T-cell (primary cell): ENCODE measurements at regions not wholly inside any gene's neighbourhood (a gene's known extent, or its start where the extent isn't known, plus 50 kb on each side); places are given as distances from the start of the nearest gene placed in this dataset.

Experiments
- ATAC-seq, 4 experiments: fragments of 200-7000 bp in 3 of 4; fragments of 150-1000 bp in 1 of 4; cut with Tn5 transposase; replicated peaks in 1 of 4; 1 replicate in 3 of 4; 2 replicates in 1 of 4; pipeline ENCODE4 v1.10.0; 2021; ENCODE audit warnings: moderate library complexity in 3 of 4, mild to moderate bottlenecking in 2 of 4, moderate number of reproducible peaks in 1 of 4
- CTCF ChIA-PET, 2 donors: fragments of 300-600 bp; sonication (Branson Sonifier 250); formaldehyde crosslinking; loops; one replicate each; lab custom pipeline; 2022; ENCODE audit warnings: antibody characterized with exemption in 2 of 2; lab: Charles Lee
- POLR2A ChIA-PET, 2 donors: fragments of 300-600 bp; sonication (Branson Sonifier 250); formaldehyde crosslinking; loops; one replicate each; lab custom pipeline; 2022; ENCODE audit warnings: antibody characterized with exemption in 2 of 2; lab: Charles Lee
- DNase-seq, 35 experiments: peaks; one replicate each; pipeline versions ENCODE4 v3.0.0 to v3.0.0-alpha.2; 2013 to 2023
- H3K27ac ChIP-seq: one replicate; pipeline ENCODE4 v1.5.1; 2013; ENCODE audit warnings: low read length
- H3K27me3 ChIP-seq, 2 experiments: replicated peaks in 1 of 2; 1 replicate in 1 of 2; 2 replicates in 1 of 2; pipeline versions ENCODE4 v1.6.1 to v1.7.0; 2013; ENCODE audit warnings: low read length in 1 of 2, mixed read lengths in 1 of 2; ENCODE audit not compliant: control insufficient read depth in 2 of 2, insufficient read depth in 2 of 2; ENCODE audit errors: extremely low read depth in 1 of 2
- H3K36me3 ChIP-seq, 2 donors: 1 replicate in 1 of 2; 2 replicates in 1 of 2; pipeline versions ENCODE4 v1.6.1 to v1.7.0; 2013; ENCODE audit warnings: low read length in 1 of 2; ENCODE audit not compliant: control insufficient read depth in 2 of 2, insufficient read depth in 1 of 2; ENCODE audit errors: extremely low read depth in 1 of 2
- H3K4me1 ChIP-seq, 2 experiments: 1 replicate in 1 of 2; 2 replicates in 1 of 2; pipeline versions ENCODE4 v1.6.1 to v1.7.0; 2013; ENCODE audit warnings: low read length in 2 of 2, mixed read lengths in 1 of 2; ENCODE audit not compliant: insufficient read depth in 2 of 2, control insufficient read depth in 1 of 2; ENCODE audit errors: extremely low read depth in 1 of 2
- H3K4me3 ChIP-seq, 2 donors: 1 replicate in 1 of 2; 2 replicates in 1 of 2; pipeline versions ENCODE4 v1.5.1 to v1.7.0; 2013; ENCODE audit warnings: mild to moderate bottlenecking in 2 of 2, low read length in 1 of 2, moderate library complexity in 1 of 2; ENCODE audit not compliant: control insufficient read depth in 1 of 2; ENCODE audit errors: extremely low read depth in 1 of 2
- H3K9me3 ChIP-seq: 2 replicates; pipeline ENCODE4 v1.7.0; 2013
- H3K27ac Mint-ChIP-seq, 2 donors: one replicate each; pipeline ENCODE4 v1.8.0; 2020 to 2021; ENCODE audit warnings: mild to moderate bottlenecking in 2 of 2, mixed read lengths in 2 of 2
- H3K27me3 Mint-ChIP-seq, 2 donors: one replicate each; pipeline ENCODE4 v1.8.0; 2021 to 2022; ENCODE audit warnings: mixed read lengths in 2 of 2
- H3K36me3 Mint-ChIP-seq: one replicate; pipeline ENCODE4 v1.8.0; 2021; ENCODE audit warnings: mixed read lengths
- H3K4me1 Mint-ChIP-seq, 3 donors: one replicate each; pipeline ENCODE4 v1.8.0; 2020 to 2022; ENCODE audit warnings: mixed read lengths in 3 of 3, mild to moderate bottlenecking in 1 of 3
- H3K4me3 Mint-ChIP-seq, 3 donors: one replicate each; pipeline ENCODE4 v1.8.0; 2020 to 2022; ENCODE audit warnings: mild to moderate bottlenecking in 3 of 3, mixed read lengths in 3 of 3, moderate library complexity in 3 of 3
- H3K9me3 Mint-ChIP-seq, 3 donors: one replicate each; pipeline ENCODE4 v1.8.0; 2020 to 2022; ENCODE audit warnings: mixed read lengths in 3 of 3
- WGBS: methylation state at CpG from one replicate; pipeline ENCODE4 v1.1.5; 2013; ENCODE audit warnings: missing lambda C conversion rate; ENCODE audit not compliant: insufficient coverage; 5-methylcytosine and 5-hydroxymethylcytosine counted together

DNA sequence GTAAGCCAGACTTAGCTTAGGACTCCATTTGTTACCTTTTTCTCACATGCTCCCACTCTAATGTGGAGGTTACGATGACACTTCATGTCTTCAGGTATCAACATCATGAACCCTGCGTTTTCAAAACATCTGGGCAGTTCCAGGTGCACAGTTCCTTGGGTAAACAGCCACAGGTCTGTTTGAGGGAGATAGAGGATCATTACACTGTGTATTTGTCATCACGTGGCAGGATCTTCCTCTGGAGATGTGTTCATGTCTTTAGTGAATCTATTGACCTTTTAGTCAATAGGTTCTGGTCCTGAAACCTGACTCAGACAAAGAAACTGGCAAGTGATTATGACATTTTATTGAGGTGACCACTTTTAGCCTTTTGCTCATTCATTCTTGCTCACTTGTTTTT is 145.5 kb downstream of the ANKRD7 start:
- no peak overlapping the region for H3K4me3 Mint-ChIP-seq
- no peaks in the 10 kb centered on the region for H3K36me3 ChIP-seq
- H3K27ac ChIP-seq = no peak overlapping the region
- no peaks in the 10 kb centered on the region for H3K27me3 ChIP-seq
- H3K27me3 Mint-ChIP-seq = peaks cover 0 to 3% of the 10 kb centered on the region in 2 donors
- ChIA-PET CTCF (no interaction called here), POLR2A (no interaction called here)
- H3K4me1 ChIP-seq = no peaks in the 10 kb centered on the region
- H3K27ac Mint-ChIP-seq = no peak overlapping the region
- 69% methylated on average over 3 of the region's 3 CpGs for WGBS
- H3K9me3 Mint-ChIP-seq = peaks cover 0 to 4% (median 0%) of the 10 kb centered on the region in 3 donors
- H3K36me3 Mint-ChIP-seq = no peaks in the 10 kb centered on the region
- H3K9me3 ChIP-seq = no peaks in the 10 kb centered on the region
- H3K4me1 Mint-ChIP-seq = no peaks in the 10 kb centered on the region
- DNase-seq (no peak), ATAC-seq (no peak)
- no peak overlapping the region for H3K4me3 ChIP-seq

GRCh38 chr7:118372530-118372929 is 148.0 kb downstream of the ANKRD7 start:
- no peaks in the 10 kb centered on the region for H3K9me3 ChIP-seq
- H3K4me3 Mint-ChIP-seq = no peak overlapping the region
- ChIA-PET CTCF (interaction anchor here in 1 of 2 donors (0.6 kb wide), 2 partner anchors 9 to 629 kb away, joined by 4 to 5 read pairs; no protein-coding TSS in a partner anchor), POLR2A (no interaction called here)
- H3K27me3 ChIP-seq = no peaks in the 10 kb centered on the region
- no peaks in the 10 kb centered on the region for H3K36me3 ChIP-seq
- H3K27ac ChIP-seq = no peak overlapping the region
- ATAC-seq (no peak), DNase-seq (no peak)
- H3K4me1 Mint-ChIP-seq = no peaks in the 10 kb centered on the region
- peaks cover 0 to 4% (median 0%) of the 10 kb centered on the region in 3 donors for H3K9me3 Mint-ChIP-seq
- H3K4me1 ChIP-seq = no peaks in the 10 kb centered on the region
- peaks cover 0 to 3% of the 10 kb centered on the region in 2 donors for H3K27me3 Mint-ChIP-seq
- no peaks in the 10 kb centered on the region for H3K36me3 Mint-ChIP-seq
- WGBS = no CpG with 5 or more reads among the region's 1 CpG
- H3K27ac Mint-ChIP-seq = no peak overlapping the region
- no peak overlapping the region for H3K4me3 ChIP-seq

DNA sequence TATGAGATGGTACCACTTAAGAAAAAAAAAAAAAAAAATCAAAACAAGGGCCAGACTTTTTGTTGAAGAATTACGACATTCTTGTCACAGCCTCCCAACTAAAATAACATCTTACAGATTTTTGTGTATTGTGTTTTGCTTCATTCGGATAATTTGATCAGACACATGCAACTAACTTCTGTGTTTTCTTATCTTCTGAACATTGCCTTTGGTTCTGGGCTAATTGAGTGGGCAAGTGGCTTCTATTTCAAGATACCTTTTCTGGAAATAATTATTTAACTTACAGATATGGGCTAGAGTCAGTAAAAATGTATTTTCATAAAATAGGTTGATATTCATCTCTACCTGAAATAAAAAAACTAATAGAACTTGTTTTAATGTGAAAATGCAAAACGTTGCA is 165.1 kb downstream of the ANKRD7 start:
- Histone ChIP-seq H3K27me3 (no peaks in the 10 kb centered on the region), H3K27ac (no peak overlapping the region), H3K4me1 (no peaks in the 10 kb centered on the region), H3K36me3 (no peaks in the 10 kb centered on the region), H3K4me3 (no peak overlapping the region), H3K9me3 (no peaks in the 10 kb centered on the region)
- DNase-seq (no peak), ATAC-seq (no peak)
- no peaks in the 10 kb centered on the region for H3K4me1 Mint-ChIP-seq
- H3K27ac Mint-ChIP-seq = no peak overlapping the region
- ChIA-PET CTCF (no interaction called here), POLR2A (no interaction called here)
- no peaks in the 10 kb centered on the region for H3K9me3 Mint-ChIP-seq
- H3K4me3 Mint-ChIP-seq = no peak overlapping the region
- no peaks in the 10 kb centered on the region for H3K36me3 Mint-ChIP-seq
- no peaks in the 10 kb centered on the region for H3K27me3 Mint-ChIP-seq
- no CpG with 5 or more reads among the region's 3 CpGs for WGBS

- H3K27ac ChIP-seq = no peak overlapping the region
- H3K4me3 Mint-ChIP-seq = no peak overlapping the region
- H3K9me3 Mint-ChIP-seq = peaks cover 0 to 4% (median 4%) of the 10 kb centered on the region in 3 donors
- no peaks in the 10 kb centered on the region for H3K36me3 ChIP-seq
- no CpG with 5 or more reads among the region's 2 CpGs for WGBS
- no peak overlapping the region for H3K27ac Mint-ChIP-seq
- CTCF ChIA-PET = no interaction called here
- POLR2A ChIA-PET = no interaction called here
- no peaks in the 10 kb centered on the region for H3K9me3 ChIP-seq
- no peak overlapping the region for H3K4me3 ChIP-seq
- no peaks in the 10 kb centered on the region for H3K27me3 Mint-ChIP-seq
- H3K27me3 ChIP-seq = no peaks in the 10 kb centered on the region
- no peak for ATAC-seq
- no peaks in the 10 kb centered on the region for H3K4me1 Mint-ChIP-seq
- no peaks in the 10 kb centered on the region for H3K36me3 Mint-ChIP-seq
- no peaks in the 10 kb centered on the region for H3K4me1 ChIP-seq
- DNase-seq = no peak
Observed at GRCh38 chr7:118404211-118404610, 179.7 kb downstream of the ANKRD7 start.

- H3K36me3 ChIP-seq = no peaks in the 10 kb centered on the region
- Mint-ChIP-seq H3K36me3 (no peaks in the 10 kb centered on the region), H3K27me3 (no peaks in the 10 kb centered on the region), H3K27ac (no peak overlapping the region), H3K4me3 (no peak overlapping the region), H3K4me1 (no peaks in the 10 kb centered on the region), H3K9me3 (peaks cover 0 to 2% (median 0%) of the 10 kb centered on the region in 3 donors)
- H3K4me3 ChIP-seq = no peak overlapping the region
- ATAC-seq (no peak), DNase-seq (no peak)
- H3K9me3 ChIP-seq = no peaks in the 10 kb centered on the region
- ChIA-PET CTCF (no interaction called here), POLR2A (no interaction called here)
- WGBS = no CpG with 5 or more reads among the region's 1 CpG
- H3K4me1 ChIP-seq = no peaks in the 10 kb centered on the region
- no peak overlapping the region for H3K27ac ChIP-seq
- H3K27me3 ChIP-seq = no peaks in the 10 kb centered on the region
Observed at GRCh38 chr7:118418433-118418832, 193.9 kb downstream of the ANKRD7 start.

- WGBS = 100% methylated on average over 1 of the region's 2 CpGs
- no peaks in the 10 kb centered on the region for H3K36me3 Mint-ChIP-seq
- POLR2A ChIA-PET = interaction anchor here in 1 of 2 donors (0.6 kb wide), 1 partner anchor 9 kb away, joined by 3 read pairs; no protein-coding TSS in a partner anchor
- H3K4me3 ChIP-seq = no peak overlapping the region
- no peaks in the 10 kb centered on the region for H3K36me3 ChIP-seq
- H3K4me1 Mint-ChIP-seq = no peaks in the 10 kb centered on the region
- ATAC-seq (no peak), DNase-seq (no peak)
- peaks cover 0 to 2% (median 0%) of the 10 kb centered on the region in 3 donors for H3K9me3 Mint-ChIP-seq
- H3K4me3 Mint-ChIP-seq = no peak overlapping the region
- no peaks in the 10 kb centered on the region for H3K27me3 ChIP-seq
- H3K9me3 ChIP-seq = no peaks in the 10 kb centered on the region
- no peaks in the 10 kb centered on the region for H3K27me3 Mint-ChIP-seq
- H3K4me1 ChIP-seq = no peaks in the 10 kb centered on the region
- no peak overlapping the region for H3K27ac Mint-ChIP-seq
- CTCF ChIA-PET = no interaction called here
- no peak overlapping the region for H3K27ac ChIP-seq
Observed at GRCh38 chr7:118420888-118421287, 196.4 kb downstream of the ANKRD7 start.

GRCh38 chr7:118429141-118429540 is 204.6 kb downstream of the ANKRD7 start:
- ATAC-seq = no peak
- WGBS = 100% methylated on average over 1 of the region's 3 CpGs
- CTCF ChIA-PET = no interaction called here

More at GRCh38 chr7:118429141-118429540, 204.6 kb downstream of the ANKRD7 start:
- POLR2A ChIA-PET = no interaction called here
- Mint-ChIP-seq H3K4me3 (no peak overlapping the region), H3K27me3 (no peaks in the 10 kb centered on the region), H3K4me1 (no peaks in the 10 kb centered on the region), H3K36me3 (no peaks in the 10 kb centered on the region), H3K9me3 (peaks cover 2 to 11% (median 5%) of the 10 kb centered on the region in 3 donors), H3K27ac (no peak overlapping the region)
- H3K27me3 ChIP-seq = no peaks in the 10 kb centered on the region
- H3K4me1 ChIP-seq = no peaks in the 10 kb centered on the region
- no peaks in the 10 kb centered on the region for H3K36me3 ChIP-seq
- H3K9me3 ChIP-seq = no peaks in the 10 kb centered on the region
- H3K4me3 ChIP-seq = no peak overlapping the region
- no peak for DNase-seq
- no peak overlapping the region for H3K27ac ChIP-seq
